ENCODE measurements at regions not wholly inside any gene's neighbourhood (a gene's known extent, or its start where the extent isn't known, plus 50 kb on each side); places are given as distances from the start of the nearest gene placed in this dataset.

GRCh38 chr22:26853071-26853470 lies 195.7 kb downstream of the MIAT start:
- TF ChIP-seq GATA3 (IDR thresholded peaks at IDR 0.05; ENCODE audit: low read depth, low read length) (no peak), GATA2 (IDR thresholded peaks at IDR 0.05; ENCODE audit: low read depth, low read length) (no peak)
